Stimulated activated naive CD4-positive, alpha-beta T cell (primary cell): ENCODE measurements at regions not wholly inside any gene's neighbourhood (a gene's known extent, or its start where the extent isn't known, plus 50 kb on each side); places are given as distances from the start of the nearest gene placed in this dataset.

ENCODE experiments used
- DNase-seq, 6 experiments: peaks; one replicate each; lab custom pipeline; 2025; lab: John Stamatoyannopoulos, UW

DNA sequence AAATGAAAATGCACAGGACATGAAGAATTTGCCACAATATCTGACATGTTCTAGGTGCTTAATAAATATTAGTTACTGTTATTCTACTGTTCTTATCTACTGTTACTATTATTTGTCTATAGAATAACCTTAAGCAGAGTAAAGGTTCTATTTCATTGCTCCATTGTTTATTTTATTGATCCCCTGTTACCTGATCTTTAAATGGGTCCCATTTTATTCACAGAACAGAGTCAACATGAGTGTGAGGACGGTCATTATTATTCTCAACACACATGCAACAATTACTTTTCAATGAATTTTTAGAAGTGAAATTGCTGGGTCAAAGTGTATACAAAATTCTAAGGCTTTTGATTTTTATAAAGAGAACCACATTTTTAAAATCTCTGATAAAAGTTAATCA, 186.9 kb downstream of the AHR start:
- DNase-seq: no peak

DNA sequence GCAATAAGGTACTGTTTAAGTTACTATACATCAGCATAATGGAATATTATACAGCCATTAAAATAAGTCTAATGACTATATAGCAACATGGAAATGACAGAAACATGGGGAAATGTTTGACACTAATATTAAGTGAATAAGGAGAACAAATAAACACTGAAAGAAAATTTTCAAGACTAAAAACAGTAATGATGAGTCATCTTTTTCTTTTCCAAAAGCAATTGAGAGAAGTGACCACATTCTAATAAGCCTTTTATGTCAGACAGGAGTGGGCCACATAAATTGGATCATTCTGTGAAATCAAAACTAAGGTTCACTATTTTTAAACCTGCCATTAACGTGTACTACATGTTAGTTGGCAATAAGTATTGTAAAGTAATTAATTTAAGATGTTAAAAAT, 187.5 kb downstream of the AHR start:
- DNase-seq: no peak

GRCh38 chr7:17486835-17487234, 188.4 kb downstream of the AHR start:
- no peak for DNase-seq

DNA sequence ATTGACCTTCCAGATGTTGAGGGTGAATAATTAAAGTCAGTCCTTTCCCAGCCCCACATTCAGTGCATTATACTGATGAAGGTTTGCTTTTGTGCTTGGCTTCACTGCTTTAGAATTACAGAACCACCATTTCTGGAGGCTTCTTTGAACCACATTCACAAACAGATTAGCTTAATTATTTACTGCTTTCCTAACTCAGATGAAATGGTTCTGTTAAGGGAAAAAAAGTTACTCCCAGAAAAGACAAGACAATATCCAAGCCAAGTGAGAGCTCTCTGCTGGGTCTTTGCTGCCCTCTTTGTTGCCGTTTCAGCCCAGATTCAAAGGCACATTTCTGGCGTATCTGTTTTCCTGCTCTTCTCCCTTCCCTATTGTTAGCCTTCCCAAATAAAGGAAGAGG, 188.9 kb downstream of the AHR start:
- no peak for DNase-seq

- no peak for DNase-seq
Measured at GRCh38 chr7:17488829-17489228, 190.4 kb downstream of the AHR start.

- no peak for DNase-seq
Measured at GRCh38 chr7:17489961-17490360, 191.5 kb downstream of the AHR start.

GRCh38 chr7:17490825-17491224, 192.4 kb downstream of the AHR start:
- peak in 3 of 6 experiments; percentile 1 to 16 (median 4) for DNase-seq

DNA sequence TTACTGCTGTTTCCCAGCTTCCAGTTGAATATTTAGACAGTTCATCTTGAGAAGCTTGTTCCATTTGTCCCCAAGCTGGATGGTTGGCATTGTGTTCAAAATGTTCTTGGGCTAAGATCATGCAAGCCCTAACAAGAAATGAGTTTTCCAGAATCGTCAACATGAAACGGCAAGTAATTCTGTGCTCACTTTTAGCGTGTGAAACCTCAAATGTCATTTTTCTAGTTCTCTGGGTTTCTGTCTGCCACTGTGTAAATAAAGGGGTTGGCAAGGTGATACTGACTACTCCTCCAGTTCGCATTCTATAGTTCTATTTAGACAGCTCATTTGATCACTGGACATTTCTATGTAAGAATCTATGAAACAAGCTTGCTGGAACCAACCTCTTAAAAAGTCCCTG, 194.0 kb downstream of the AHR start:
- no peak for DNase-seq

- no peak for DNase-seq
Measured at GRCh38 chr7:17493446-17493845, 195.0 kb downstream of the AHR start.

GRCh38 chr7:17495655-17496394, 197.4 kb downstream of the AHR start:
- no peak for DNase-seq

GRCh38 chr7:17497136-17497535, 198.7 kb downstream of the AHR start:
- no peak for DNase-seq

- no peak for DNase-seq
Measured at GRCh38 chr7:17497549-17498167, 199.2 kb downstream of the AHR start.

DNA sequence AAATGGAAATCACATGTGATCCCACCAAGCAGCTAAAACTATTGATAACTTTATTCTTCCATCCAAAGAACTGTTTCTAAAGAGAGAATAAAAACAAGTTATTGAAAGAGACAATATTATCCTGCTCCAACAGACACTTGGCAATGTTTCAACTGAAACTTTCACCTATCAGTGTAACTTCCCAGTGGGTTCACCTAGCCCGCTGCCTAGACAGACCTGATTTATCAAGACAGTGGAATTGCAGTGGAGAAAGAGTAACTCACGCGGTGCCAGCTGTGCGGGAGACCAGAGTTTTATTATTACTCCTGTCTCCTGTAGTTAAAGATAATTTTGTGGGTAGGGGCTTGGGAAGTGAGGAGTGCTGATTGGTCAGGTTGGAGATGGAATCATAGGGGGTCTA, 199.8 kb downstream of the AHR start:
- DNase-seq: no peak

- DNase-seq: no peak
Measured at GRCh38 chr7:17500736-17501135, 202.3 kb downstream of the AHR start.

DNA sequence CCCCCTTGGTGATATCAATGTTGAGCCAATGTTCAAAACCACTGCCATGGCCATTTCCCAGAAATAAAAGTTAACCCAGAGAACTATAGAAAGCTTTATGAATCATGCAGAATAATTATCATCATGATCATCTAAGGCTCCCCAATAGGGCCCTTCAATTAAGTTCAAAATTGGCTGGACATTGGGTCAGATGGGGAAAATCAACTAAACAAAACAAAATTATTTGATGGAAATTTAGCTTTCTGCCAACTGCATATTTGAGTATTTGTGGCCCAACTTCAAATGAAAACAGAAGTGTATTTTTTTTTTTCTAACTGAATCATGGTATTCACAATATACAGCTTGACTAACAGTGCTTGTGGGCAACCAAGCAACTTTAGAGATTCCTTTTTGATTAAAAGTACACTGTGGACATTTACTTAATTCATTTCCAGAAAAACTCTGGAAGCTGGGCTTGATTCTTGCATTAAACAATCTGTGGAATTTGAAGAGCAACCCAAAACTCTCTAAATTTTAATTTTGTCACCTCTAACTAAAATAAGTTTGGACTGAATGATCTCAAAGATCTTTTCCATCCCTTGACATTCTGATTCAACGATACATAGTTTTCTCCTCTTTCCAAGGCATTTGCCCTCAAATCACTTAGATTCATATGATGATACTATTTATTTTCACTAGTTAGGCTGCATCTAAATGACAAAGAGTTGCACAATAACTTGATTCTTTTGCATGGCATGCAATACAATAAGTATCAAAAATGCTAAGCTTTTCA, 203.2 kb downstream of the AHR start:
- DNase-seq: no peak

DNA sequence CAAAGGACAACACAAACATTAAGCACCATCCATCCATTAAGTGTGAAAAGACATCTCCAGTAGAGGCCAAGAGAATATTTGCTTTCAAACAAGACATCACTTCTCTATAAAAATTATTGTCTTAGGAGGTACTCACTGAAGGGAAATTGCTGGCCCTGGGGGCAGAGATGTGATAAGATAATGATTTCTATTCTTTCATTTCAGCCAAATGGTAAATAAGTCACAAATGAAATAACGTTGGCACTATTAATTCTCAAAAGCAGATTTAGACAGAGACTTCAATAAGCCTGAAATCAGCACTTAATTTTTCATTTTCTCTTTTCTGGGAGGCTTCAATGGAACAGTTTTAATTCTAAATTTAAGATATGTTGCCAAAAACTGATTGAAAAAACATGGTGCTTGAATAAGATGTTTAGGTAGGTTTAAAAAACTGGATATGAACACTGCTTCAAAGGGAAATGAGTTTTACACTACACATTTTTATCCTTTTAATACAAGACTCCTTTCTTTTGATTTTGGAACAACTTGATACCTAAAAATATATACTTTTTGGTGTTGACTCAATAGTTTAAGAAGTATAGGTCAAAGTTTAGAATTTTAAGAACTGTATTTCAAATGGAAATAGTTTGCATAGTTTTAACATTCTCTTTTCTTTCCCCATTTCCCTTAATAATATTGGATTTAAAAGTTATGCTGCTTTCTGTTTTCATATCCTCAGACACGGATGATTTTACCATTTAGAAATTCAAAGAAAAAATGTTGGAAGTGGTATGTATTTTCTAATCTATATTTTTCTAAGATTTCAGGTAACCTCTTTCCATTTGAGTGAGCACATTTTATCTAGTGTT, 204.0 kb downstream of the AHR start:
- DNase-seq: no peak

GRCh38 chr7:17506095-17506494, 207.6 kb downstream of the AHR start:
- DNase-seq: no peak

GRCh38 chr7:17506596-17506995, 208.1 kb downstream of the AHR start:
- DNase-seq: no peak

DNA sequence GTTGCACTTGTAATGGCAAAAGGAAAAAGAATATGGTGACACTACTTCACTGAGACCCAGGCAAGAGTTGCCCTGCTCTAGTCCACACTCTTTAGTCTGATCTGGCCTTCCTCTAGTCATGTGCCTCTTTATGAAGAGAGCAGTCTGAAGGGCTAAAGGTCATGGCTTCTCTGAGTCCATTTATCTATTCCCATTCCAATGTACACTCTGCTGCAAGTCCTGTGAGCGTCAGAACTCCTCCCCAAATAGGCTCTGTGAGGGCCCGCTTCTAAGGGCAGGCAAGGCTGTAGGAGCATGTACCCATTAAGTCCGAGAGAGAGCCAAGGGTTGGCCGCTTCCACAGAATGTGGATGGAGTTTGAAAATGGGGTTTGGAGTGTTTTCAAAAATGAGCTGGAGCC, 209.3 kb downstream of the AHR start:
- DNase-seq: no peak

GRCh38 chr7:17512181-17512675, 213.8 kb downstream of the AHR start:
- DNase-seq: no peak

- no peak for DNase-seq
Measured at GRCh38 chr7:17516771-17517170, 218.3 kb downstream of the AHR start.

GRCh38 chr7:17520941-17521340, 222.5 kb downstream of the AHR start:
- no peak for DNase-seq
